ENCODE measurements at regions not wholly inside any gene's neighbourhood (a gene's known extent, or its start where the extent isn't known, plus 50 kb on each side); places are given as distances from the start of the nearest gene placed in this dataset.

- FAIRE-seq, result no peak
- H2BK12ac ChIP-seq (ENCODE audit: low read depth, low read length), result no peak overlapping the region
- 0 out of 2 replicates have a peak overlapping the region, but pooled peaks have one; percentile 28 for H2AFZ ChIP-seq (ENCODE audit: low read length)
- H3K4me1 ChIP-seq (replicated peaks in 1 of 4; ENCODE audit: control insufficient read depth in 3 of 4, insufficient read depth in 4 of 4, low read length in 3 of 4), result no peaks in the 10 kb centered on the region
- no peak for TF ChIP-seq RXRA (IDR thresholded peaks at IDR 0.05; ENCODE audit: insufficient read depth, low read depth, low read length)
- no peaks in the 10 kb centered on the region for H3K27me3 ChIP-seq (replicated peaks in 1 of 4; ENCODE audit: control insufficient read depth in 3 of 4, extremely low read depth in 1 of 4, insufficient read depth in 3 of 4, low read length in 3 of 4)
- H3K18ac ChIP-seq (ENCODE audit: extremely low read depth, low read length), result no peak overlapping the region
- H3K9ac ChIP-seq (replicated peaks in 1 of 4; ENCODE audit: extremely low read depth in 1 of 4, low read depth in 3 of 4, low read length in 3 of 4), result no peak overlapping the region
- no peak overlapping the region for H2AK5ac ChIP-seq (ENCODE audit: low read depth, low read length)
- H3K14ac ChIP-seq (ENCODE audit: insufficient read length), result no peak overlapping the region
- no peaks in the 10 kb centered on the region for H3K36me3 ChIP-seq (ENCODE audit: control insufficient read depth in 2 of 4, insufficient read depth in 4 of 4, low read length in 3 of 4)
- H2BK120ac ChIP-seq (replicated peaks; ENCODE audit: low read depth, low read length), result no peak overlapping the region
- H4K8ac ChIP-seq (ENCODE audit: extremely low read depth, insufficient read depth, low read length), result no peak overlapping the region
- H3K23ac ChIP-seq (ENCODE audit: insufficient read length), result no peak overlapping the region
- H3K4me3 ChIP-seq (ENCODE audit: extremely low read depth in 1 of 4, insufficient read depth in 2 of 4, low read depth in 3 of 4, low read length in 4 of 4), result no peak overlapping the region
- WGBS, 2 experiments (ENCODE audit: extremely low coverage in 1 of 2, insufficient coverage in 1 of 2, insufficient read length in 1 of 2, insufficient replicate concordance in 2 of 2, low coverage in 1 of 2, low lambda C conversion rate in 2 of 2, missing lambda C conversion rate in 1 of 2), result 86% methylated on average over 1 of the region's 1 CpG; no CpG with 5 or more reads in 1 of the 2 experiments
- H2BK20ac ChIP-seq (ENCODE audit: low read length), result no peak overlapping the region
- no peak overlapping the region for H3K56ac ChIP-seq (replicated peaks; ENCODE audit: insufficient read length, low read depth, low read length)
- H2BK5ac ChIP-seq (ENCODE audit: low read depth, low read length), result no peak overlapping the region
- ChIA-PET POLR2A (ENCODE audit: partially characterized antibody) (no interaction called here), CTCF (ENCODE audit: partially characterized antibody) (no interaction called here)
- H4K91ac ChIP-seq (replicated peaks; ENCODE audit: insufficient read length, low read length), result no peak overlapping the region
- H3K9me3 ChIP-seq (ENCODE audit: insufficient read depth in 2 of 2, low read depth in 1 of 2, low read length in 1 of 2), result no peaks in the 10 kb centered on the region
- no peaks in the 10 kb centered on the region for H3K79me1 ChIP-seq (ENCODE audit: low read depth, low read length)
- H4K20me1 ChIP-seq (replicated peaks in 1 of 2; ENCODE audit: control insufficient read depth in 1 of 2, insufficient read depth in 2 of 2, low read length in 2 of 2), result no peaks in the 10 kb centered on the region
- H3K23me2 ChIP-seq (ENCODE audit: low read depth, low read length), result no peaks in the 10 kb centered on the region
- no peak overlapping the region for H3K27ac ChIP-seq (ENCODE audit: low read depth, low read length)
- no peak overlapping the region for H3K4me2 ChIP-seq (ENCODE audit: insufficient read depth in 1 of 2, low read depth in 2 of 2, low read length in 2 of 2)
- DNase-seq (ENCODE audit: low read depth in 1 of 2, low spot score in 2 of 2), result no peak
- no peak overlapping the region for H3K4ac ChIP-seq (replicated peaks; ENCODE audit: insufficient read length, low read depth, low read length)
- no peak overlapping the region for H4K5ac ChIP-seq (ENCODE audit: insufficient read length, low read depth, low read length)
- H3K79me2 ChIP-seq (ENCODE audit: control insufficient read depth in 1 of 2, insufficient read depth in 2 of 2, low read length in 2 of 2), result no peaks in the 10 kb centered on the region
- no peak overlapping the region for H2BK15ac ChIP-seq (ENCODE audit: low read length)
These were observed 231.7 kb upstream of the SLC39A10 start for GRCh38 chr2:195425328-195425727.
